ENCODE measurements at regions not wholly inside any gene's neighbourhood (a gene's known extent, or its start where the extent isn't known, plus 50 kb on each side); places are given as distances from the start of the nearest gene placed in this dataset.

- Histone ChIP-seq H3K9me3 (ENCODE audit: low read depth) (no peaks in the 10 kb centered on the region), H3K4me1 (ENCODE audit: low read depth) (no peaks in the 10 kb centered on the region), H3K36me3 (no peaks in the 10 kb centered on the region), H3K27ac (no peak overlapping the region), H3K27me3 (no peaks in the 10 kb centered on the region), H3K4me3 (no peak overlapping the region)
- no peak for DNase-seq (ENCODE audit: low read depth in 1 of 2, low spot score in 1 of 2)
- TF ChIP-seq CTCF (IDR thresholded peaks at IDR 0.05; ENCODE audit: low read depth, low read length), result no peak
These were observed 262.1 kb downstream of the IGSF11 start for GRCh38 chr3:118772547-118773011.

GRCh38 chr3:118775021-118775420 lies 259.6 kb downstream of the IGSF11 start:
- H3K4me1 ChIP-seq (ENCODE audit: low read depth), result no peaks in the 10 kb centered on the region
- H3K4me3 ChIP-seq, result no peak overlapping the region
- DNase-seq (ENCODE audit: low read depth in 1 of 2, low spot score in 1 of 2), result no peak
- TF ChIP-seq CTCF (IDR thresholded peaks at IDR 0.05; ENCODE audit: low read depth, low read length), result no peak
- no peaks in the 10 kb centered on the region for H3K36me3 ChIP-seq
- H3K9me3 ChIP-seq (ENCODE audit: low read depth), result no peaks in the 10 kb centered on the region
- H3K27ac ChIP-seq, result no peak overlapping the region
- no peaks in the 10 kb centered on the region for H3K27me3 ChIP-seq

- Histone ChIP-seq H3K27me3 (no peaks in the 10 kb centered on the region), H3K27ac (no peak overlapping the region), H3K4me1 (ENCODE audit: low read depth) (peaks cover 9% of the 10 kb centered on the region), H3K9me3 (ENCODE audit: low read depth) (no peaks in the 10 kb centered on the region), H3K4me3 (no peak overlapping the region), H3K36me3 (no peaks in the 10 kb centered on the region)
- DNase-seq (ENCODE audit: low read depth in 1 of 2, low spot score in 1 of 2), result no peak
- no peak for TF ChIP-seq CTCF (IDR thresholded peaks at IDR 0.05; ENCODE audit: low read depth, low read length)
These were observed 256.4 kb downstream of the IGSF11 start for GRCh38 chr3:118778201-118778600.

- H3K27me3 ChIP-seq, result no peaks in the 10 kb centered on the region
- H3K9me3 ChIP-seq (ENCODE audit: low read depth), result no peaks in the 10 kb centered on the region
- no peak overlapping the region for H3K27ac ChIP-seq
- TF ChIP-seq CTCF (IDR thresholded peaks at IDR 0.05; ENCODE audit: low read depth, low read length), result no peak
- no peaks in the 10 kb centered on the region for H3K36me3 ChIP-seq
- H3K4me3 ChIP-seq, result no peak overlapping the region
- no peak for DNase-seq (ENCODE audit: low read depth in 1 of 2, low spot score in 1 of 2)
- peaks cover 9% of the 10 kb centered on the region for H3K4me1 ChIP-seq (ENCODE audit: low read depth)
These were observed 253.4 kb downstream of the IGSF11 start for GRCh38 chr3:118781232-118781631.

GRCh38 chr3:118781839-118782238 lies 252.8 kb downstream of the IGSF11 start:
- H3K4me3 ChIP-seq, result no peak overlapping the region
- H3K27ac ChIP-seq, result no peak overlapping the region
- H3K36me3 ChIP-seq, result no peaks in the 10 kb centered on the region
- TF ChIP-seq CTCF (IDR thresholded peaks at IDR 0.05; ENCODE audit: low read depth, low read length), result no peak
- DNase-seq (ENCODE audit: low read depth in 1 of 2, low spot score in 1 of 2), result no peak
- H3K9me3 ChIP-seq (ENCODE audit: low read depth), result no peaks in the 10 kb centered on the region
- no peaks in the 10 kb centered on the region for H3K27me3 ChIP-seq
- H3K4me1 ChIP-seq (ENCODE audit: low read depth), result peaks cover 9% of the 10 kb centered on the region

- TF ChIP-seq CTCF (IDR thresholded peaks at IDR 0.05; ENCODE audit: low read depth, low read length), result no peak
- Histone ChIP-seq H3K27me3 (no peaks in the 10 kb centered on the region), H3K36me3 (no peaks in the 10 kb centered on the region), H3K4me3 (no peak overlapping the region), H3K27ac (no peak overlapping the region), H3K9me3 (ENCODE audit: low read depth) (no peaks in the 10 kb centered on the region), H3K4me1 (ENCODE audit: low read depth) (peaks cover 9% of the 10 kb centered on the region)
- peak in 1 of 2 donors; percentile 7 for DNase-seq (ENCODE audit: low read depth in 1 of 2, low spot score in 1 of 2)
These were observed 251.9 kb downstream of the IGSF11 start for GRCh38 chr3:118782755-118783202.

All from cardiac muscle cell (in vitro differentiated cells and primary cell).